ENCODE measurements at regions not wholly inside any gene's neighbourhood (a gene's known extent, or its start where the extent isn't known, plus 50 kb on each side); places are given as distances from the start of the nearest gene placed in this dataset.

GRCh38 chr10:78736926-78737630, 331.7 kb upstream of the ZMIZ1 start:
- no peak for DNase-seq

- DNase-seq: no peak
Observed at GRCh38 chr10:78737883-78738856, 330.6 kb upstream of the ZMIZ1 start.

DNA sequence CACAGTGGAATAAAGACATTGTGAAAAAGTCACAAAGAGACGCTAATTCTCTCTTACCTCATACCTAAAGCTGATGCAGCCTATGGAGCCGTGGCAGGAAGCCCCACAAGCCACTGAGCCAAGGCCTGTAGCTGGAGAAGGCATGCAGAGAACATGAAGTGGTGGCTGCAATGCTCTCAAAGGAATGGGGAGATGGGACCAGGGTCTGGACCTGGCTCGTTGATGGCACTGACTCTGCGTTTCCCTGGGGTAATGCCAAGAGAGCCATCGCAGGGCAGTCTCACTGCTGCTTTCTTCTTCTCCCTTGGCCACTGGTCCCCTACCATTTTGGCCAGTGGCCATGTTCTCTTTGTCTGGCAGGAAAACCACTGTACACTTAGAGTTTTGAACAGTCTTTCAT, 329.9 kb upstream of the ZMIZ1 start:
- DNase-seq: no peak

DNA sequence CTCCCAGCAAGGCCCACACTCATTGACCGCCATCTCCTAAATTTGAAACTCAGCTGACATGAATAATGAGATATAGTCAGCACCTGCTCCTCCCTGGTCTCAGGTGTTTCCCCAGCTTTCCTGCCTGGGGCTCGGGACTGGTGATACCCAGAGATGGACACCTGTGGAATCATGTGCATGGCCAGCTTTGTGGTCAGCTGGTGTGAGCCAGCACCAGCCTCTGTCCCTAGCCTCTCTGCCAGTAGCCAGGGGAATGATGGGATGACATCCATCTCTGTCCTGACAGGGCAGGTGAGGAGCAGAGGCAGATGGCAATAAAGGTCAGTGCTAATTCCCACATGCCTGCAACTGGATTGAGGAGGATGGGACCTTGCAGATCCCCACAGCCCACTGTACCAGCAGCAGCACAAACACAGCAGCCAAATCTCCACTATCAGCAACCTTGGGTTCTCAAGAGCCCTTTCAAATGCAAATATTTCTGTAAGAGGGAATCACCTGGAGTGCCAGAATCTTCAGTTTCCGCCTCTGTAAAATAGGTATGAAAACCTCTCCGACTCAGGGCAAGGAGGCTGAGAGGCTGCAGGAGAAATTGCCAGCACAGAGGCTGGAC, 329.2 kb upstream of the ZMIZ1 start:
- no peak for DNase-seq

GRCh38 chr10:78740976-78741915, 327.5 kb upstream of the ZMIZ1 start:
- DNase-seq: no peak

- DNase-seq: no peak
Observed at GRCh38 chr10:78742406-78742729, 326.4 kb upstream of the ZMIZ1 start.

- no peak for DNase-seq
Observed at GRCh38 chr10:78742730-78743615, 325.8 kb upstream of the ZMIZ1 start.

GRCh38 chr10:78744056-78744455, 324.7 kb upstream of the ZMIZ1 start:
- no peak for DNase-seq

DNA sequence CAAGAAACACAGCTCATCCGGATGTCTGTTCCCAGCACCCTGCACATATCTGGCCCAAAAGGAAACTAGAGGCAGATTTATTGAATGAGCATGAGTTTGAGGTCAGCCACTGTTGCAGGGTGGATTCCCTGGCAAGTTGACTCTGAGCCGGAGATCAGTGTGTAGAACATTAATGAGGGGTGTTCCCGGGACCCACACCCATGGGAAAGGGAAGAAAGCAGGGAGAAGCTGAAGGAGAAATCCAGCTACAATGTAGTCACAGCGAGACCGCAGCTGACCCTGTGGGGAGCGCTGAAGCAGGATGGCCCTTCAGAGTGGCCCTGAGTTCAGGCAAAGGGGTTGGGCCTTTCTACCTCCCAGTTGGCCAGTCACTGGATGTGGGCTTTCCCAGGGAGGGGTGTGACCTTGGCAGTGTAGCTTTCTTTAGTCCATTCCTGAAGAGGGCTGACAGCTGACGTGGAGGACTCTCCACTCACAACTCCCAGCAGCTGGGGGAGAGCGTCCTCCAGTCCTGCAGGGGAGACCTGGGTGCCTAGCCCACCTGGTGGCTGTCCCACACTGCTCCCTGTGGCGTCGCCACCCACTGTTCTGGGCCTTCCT, 324.2 kb upstream of the ZMIZ1 start:
- DNase-seq: no peak

- DNase-seq: no peak
Observed at GRCh38 chr10:78745441-78745840, 323.3 kb upstream of the ZMIZ1 start.

DNA sequence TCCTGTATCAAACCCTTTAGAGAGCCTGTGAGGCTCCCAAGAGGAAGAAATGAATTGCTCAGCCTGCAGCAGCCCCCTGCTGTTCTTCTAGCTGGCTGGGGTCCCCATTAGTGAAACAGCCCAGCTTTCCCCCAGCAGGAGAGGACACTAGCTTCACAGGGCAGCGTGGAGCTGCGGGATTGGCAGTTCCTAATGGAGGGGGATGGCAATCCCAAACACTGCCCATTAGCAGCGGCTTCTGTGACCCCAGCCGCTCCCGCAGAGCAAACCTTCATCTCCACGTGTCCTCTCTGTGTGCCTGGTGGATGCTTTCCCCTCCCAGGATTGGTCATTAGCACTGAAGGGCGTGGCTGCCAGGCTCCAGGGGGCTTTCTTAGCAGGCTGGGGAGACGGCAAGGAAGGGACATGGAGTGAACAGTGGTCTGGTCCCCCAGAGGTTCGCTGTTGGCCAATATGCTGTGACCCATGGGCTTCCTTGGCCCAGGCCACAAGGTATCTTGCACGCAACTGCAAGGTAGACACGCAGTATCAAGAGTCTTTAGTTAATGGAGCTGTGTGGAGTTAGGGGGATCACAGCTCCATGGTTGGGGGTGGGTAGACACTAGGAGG, 322.5 kb upstream of the ZMIZ1 start:
- DNase-seq: no peak

GRCh38 chr10:78747401-78748234, 321.1 kb upstream of the ZMIZ1 start:
- DNase-seq: no peak

- no peak for DNase-seq
Observed at GRCh38 chr10:78748235-78748533, 320.6 kb upstream of the ZMIZ1 start.

GRCh38 chr10:78749200-78749599, 319.6 kb upstream of the ZMIZ1 start:
- DNase-seq: no peak

DNA sequence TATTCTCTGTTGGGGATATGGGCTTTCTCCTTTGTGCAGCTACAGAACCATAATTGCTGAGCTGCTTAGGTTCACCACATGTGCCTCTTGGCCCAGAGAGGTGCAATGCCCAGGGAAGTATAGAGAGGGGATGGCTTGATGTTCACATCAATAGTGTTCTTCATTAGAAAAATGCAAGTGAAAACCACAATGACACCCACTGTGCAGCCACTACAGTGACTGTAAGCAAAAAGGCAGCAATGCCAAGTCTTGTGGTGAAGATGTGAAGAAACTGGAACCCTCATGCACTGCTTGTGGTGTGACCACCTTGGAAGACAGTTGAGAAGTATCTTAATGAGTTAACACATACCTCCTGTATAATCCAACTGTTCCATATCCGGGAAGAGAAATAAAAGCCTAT, 318.9 kb upstream of the ZMIZ1 start:
- DNase-seq: no peak

GRCh38 chr10:78750418-78750817, 318.3 kb upstream of the ZMIZ1 start:
- no peak for DNase-seq

- DNase-seq: no peak
Observed at GRCh38 chr10:78751716-78752115, 317.1 kb upstream of the ZMIZ1 start.

DNA sequence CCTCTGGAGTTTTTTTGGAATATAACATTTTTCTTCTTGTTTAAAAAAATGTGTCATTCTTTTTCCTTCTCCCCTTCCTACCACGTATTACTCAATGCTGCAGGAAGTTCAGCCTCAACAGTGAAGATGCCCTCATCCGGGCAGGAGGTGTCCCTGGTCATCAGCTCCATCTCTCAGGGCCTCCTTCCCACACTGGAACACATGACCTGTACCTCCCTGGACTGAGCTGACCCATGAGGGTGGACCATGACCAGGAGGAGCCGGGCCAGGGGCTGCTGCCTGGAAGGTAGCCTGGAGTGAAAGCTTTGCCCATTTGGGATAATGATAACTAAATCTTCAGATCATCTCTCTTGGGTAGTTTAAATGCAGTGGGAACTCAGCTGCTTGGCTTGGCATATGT, 316.5 kb upstream of the ZMIZ1 start:
- DNase-seq: no peak

GRCh38 chr10:78752708-78753107, 316.1 kb upstream of the ZMIZ1 start:
- DNase-seq: no peak

All from activated T-cell treated with anti-CD3 and anti-CD28 coated beads, Interleukin-2, amount 50 U/mL, for 1 hour (primary cell).